ENCODE measurements at regions not wholly inside any gene's neighbourhood (a gene's known extent, or its start where the extent isn't known, plus 50 kb on each side); places are given as distances from the start of the nearest gene placed in this dataset.

GRCh38 chr18:46224181-46224775 lies 120.1 kb downstream of the HAUS1 start:
- H3K4me1 Mint-ChIP-seq: peaks cover 31% of the 10 kb centered on the region
- no peaks in the 10 kb centered on the region for H3K36me3 Mint-ChIP-seq
- H3K4me3 Mint-ChIP-seq: no peak overlapping the region
- ChIA-PET CTCF (interaction anchor here (0.8 to 1.0 kb wide), 2 partner anchors 51 to 75 kb away, joined by 4 read pairs; a partner anchor contains a TSS), POLR2A (no interaction called here)
- DNase-seq (ENCODE audit: low spot score): no peak
- no peak for TF ChIP-seq MLX (CRISPR knock-in tag; IDR thresholded peaks at IDR 0.05)
- no peak for TF ChIP-seq CTCF (IDR thresholded peaks at IDR 0.05)
- ATAC-seq: no peak
- no peak overlapping the region; the same call in 1 of the 2 replicates for H3K27ac Mint-ChIP-seq
- no peaks in the 10 kb centered on the region for H3K9me3 Mint-ChIP-seq
- H3K27me3 Mint-ChIP-seq (ENCODE audit: low read depth): no peaks in the 10 kb centered on the region

GRCh38 chr18:46226461-46226860 lies 122.3 kb downstream of the HAUS1 start:
- Mint-ChIP-seq H3K4me3 (no peak overlapping the region), H3K9me3 (no peaks in the 10 kb centered on the region), H3K4me1 (peaks cover 30% of the 10 kb centered on the region), H3K27ac (no peak overlapping the region), H3K36me3 (no peaks in the 10 kb centered on the region), H3K27me3 (ENCODE audit: low read depth) (no peaks in the 10 kb centered on the region)
- ChIA-PET POLR2A (no interaction called here), CTCF (interaction anchor here (0.8 to 1.2 kb wide), 2 partner anchors 53 to 95 kb away, joined by 3 read pairs; a partner anchor contains a TSS)
- ATAC-seq (no peak), DNase-seq (ENCODE audit: low spot score) (no peak)
- TF ChIP-seq PRDM15 (CRISPR knock-in tag; IDR thresholded peaks at IDR 0.05): no peak
- no peak for TF ChIP-seq ESRRA (CRISPR knock-in tag; IDR thresholded peaks at IDR 0.05; ENCODE audit: borderline replicate concordance)
- TF ChIP-seq ZNF232 (CRISPR knock-in tag; IDR thresholded peaks at IDR 0.05): no peak
- no peak for TF ChIP-seq AFF4 (CRISPR knock-in tag; IDR thresholded peaks at IDR 0.05; ENCODE audit: borderline replicate concordance)
- TF ChIP-seq OVOL2 (CRISPR knock-in tag; IDR thresholded peaks at IDR 0.05; ENCODE audit: borderline replicate concordance): no peak
- no peak for TF ChIP-seq SMAD3 (CRISPR knock-in tag; IDR thresholded peaks at IDR 0.05; ENCODE audit: borderline replicate concordance)
- TF ChIP-seq JUN (CRISPR knock-in tag; IDR thresholded peaks at IDR 0.05): no peak
- TF ChIP-seq ELF4 (CRISPR knock-in tag; IDR thresholded peaks at IDR 0.05; ENCODE audit: low read depth): no peak
- no peak for TF ChIP-seq IRF2 (CRISPR knock-in tag; IDR thresholded peaks at IDR 0.05; ENCODE audit: borderline replicate concordance, low read depth)
- TF ChIP-seq ZSCAN18 (CRISPR knock-in tag; IDR thresholded peaks at IDR 0.05): no peak
- no peak for TF ChIP-seq ZNF219 (CRISPR knock-in tag; IDR thresholded peaks at IDR 0.05; ENCODE audit: borderline replicate concordance)
- no peak for TF ChIP-seq CREM (CRISPR knock-in tag; IDR thresholded peaks at IDR 0.05)
- no peak for TF ChIP-seq MXD4 (CRISPR knock-in tag; IDR thresholded peaks at IDR 0.05; ENCODE audit: borderline replicate concordance)
- no peak for TF ChIP-seq ZNF532 (CRISPR knock-in tag; IDR thresholded peaks at IDR 0.05; ENCODE audit: borderline replicate concordance)
